MCF 10A (cell line): ENCODE measurements at regions not wholly inside any gene's neighbourhood (a gene's known extent, or its start where the extent isn't known, plus 50 kb on each side); places are given as distances from the start of the nearest gene placed in this dataset.

Experiments used
- BruUV-seq: library from RNA; stranded (reverse); fragments of 400-500 nt; replicated peaks from 2 replicates; lab custom pipeline; 2021; lab: Mats Ljungman, UMichigan
- CTCF ChIA-PET: fragments of 300-600 bp; sonication (Branson Sonifier 250); formaldehyde crosslinking; extraction: SDS; loops from one replicate; lab custom pipeline; 2021; ENCODE audit warnings: antibody characterized with exemption, inconsistent platforms; lab: Yijun Ruan, JAX
- POLR2A ChIA-PET: fragments of 300-600, 350-650 bp; sonication (Branson Sonifier 250); formaldehyde crosslinking; extraction: SDS; loops from one replicate; lab custom pipeline; 2020; ENCODE audit warnings: antibody characterized with exemption, inconsistent platforms; lab: Yijun Ruan, JAX
- DNase-seq: peaks from one replicate; pipeline ENCODE4 v3.0.0-alpha.2; 2018; ENCODE audit not compliant: unreplicated experiment
- H3K27ac Mint-ChIP-seq: one replicate; pipeline ENCODE4 v1.8.0; 2022; ENCODE audit warnings: mild to moderate bottlenecking, low read depth, mixed read lengths; ENCODE audit not compliant: unreplicated experiment
- H3K27me3 Mint-ChIP-seq: one replicate; pipeline ENCODE4 v1.8.0; 2022; ENCODE audit warnings: mixed read lengths; ENCODE audit not compliant: insufficient read depth, unreplicated experiment
- H3K36me3 Mint-ChIP-seq: one replicate; pipeline ENCODE4 v1.8.0; 2022; ENCODE audit warnings: mild to moderate bottlenecking, moderate library complexity, mixed read lengths; ENCODE audit not compliant: insufficient read depth, unreplicated experiment
- H3K4me1 Mint-ChIP-seq: one replicate; pipeline ENCODE4 v1.8.0; 2022; ENCODE audit warnings: mixed read lengths; ENCODE audit not compliant: insufficient read depth, unreplicated experiment
- H3K4me3 Mint-ChIP-seq: one replicate; pipeline ENCODE4 v1.8.0; 2022; ENCODE audit warnings: mild to moderate bottlenecking, moderate library complexity, mixed read lengths; ENCODE audit not compliant: unreplicated experiment
- H3K9me3 Mint-ChIP-seq: one replicate; pipeline ENCODE4 v1.8.0; 2022; ENCODE audit warnings: mixed read lengths; ENCODE audit not compliant: unreplicated experiment
- intact Hi-C: fragments of 100-400 bp; cut with micrococcal nuclease; formaldehyde crosslinking; loops from 2 replicates; pipeline ENCODE4 v1.14.1; 2022
- TF ChIP-seq, protein P1 (sequence below): fragments of 200-600 bp; IDR thresholded peaks from one replicate; pipeline ENCODE4 v1.8.0; 2022; ENCODE audit warnings: antibody characterized with exemption, mild to moderate bottlenecking; ENCODE audit not compliant: unreplicated experiment

DNA sequence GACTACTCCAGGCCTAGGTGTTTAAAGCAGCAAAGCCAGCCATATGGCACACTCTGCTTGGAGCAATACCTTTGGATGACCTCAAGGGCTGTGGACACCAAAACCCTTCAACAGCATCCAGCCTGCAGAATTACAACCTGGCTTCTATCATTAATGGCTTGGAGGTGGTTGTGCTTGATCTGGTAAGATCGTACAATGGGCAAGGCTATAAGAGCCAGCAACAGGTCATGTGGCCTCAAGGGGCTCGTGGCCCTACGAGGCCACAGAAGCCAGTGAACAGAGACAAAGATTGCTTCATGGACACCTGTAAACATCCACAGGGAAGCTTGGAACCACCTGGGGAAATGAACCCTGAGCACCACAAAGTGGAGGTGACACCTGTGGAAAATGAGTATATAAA, 657.3 kb downstream of the BCL11B start:
- H3K9me3 Mint-ChIP-seq = no peaks in the 10 kb centered on the region
- no TSS peak for BruUV-seq
- intact Hi-C loops = no loop called here
- H3K36me3 Mint-ChIP-seq = no peaks in the 10 kb centered on the region
- ChIA-PET POLR2A (interaction anchor here (0.6 kb wide), 1 partner anchor 91 kb away, joined by 4 read pairs; no protein-coding TSS in a partner anchor), CTCF (no interaction called here)
- no peaks in the 10 kb centered on the region for H3K4me1 Mint-ChIP-seq
- no peak overlapping the region for H3K27ac Mint-ChIP-seq
- no peaks in the 10 kb centered on the region for H3K27me3 Mint-ChIP-seq
- TF ChIP-seq, protein P1, sequence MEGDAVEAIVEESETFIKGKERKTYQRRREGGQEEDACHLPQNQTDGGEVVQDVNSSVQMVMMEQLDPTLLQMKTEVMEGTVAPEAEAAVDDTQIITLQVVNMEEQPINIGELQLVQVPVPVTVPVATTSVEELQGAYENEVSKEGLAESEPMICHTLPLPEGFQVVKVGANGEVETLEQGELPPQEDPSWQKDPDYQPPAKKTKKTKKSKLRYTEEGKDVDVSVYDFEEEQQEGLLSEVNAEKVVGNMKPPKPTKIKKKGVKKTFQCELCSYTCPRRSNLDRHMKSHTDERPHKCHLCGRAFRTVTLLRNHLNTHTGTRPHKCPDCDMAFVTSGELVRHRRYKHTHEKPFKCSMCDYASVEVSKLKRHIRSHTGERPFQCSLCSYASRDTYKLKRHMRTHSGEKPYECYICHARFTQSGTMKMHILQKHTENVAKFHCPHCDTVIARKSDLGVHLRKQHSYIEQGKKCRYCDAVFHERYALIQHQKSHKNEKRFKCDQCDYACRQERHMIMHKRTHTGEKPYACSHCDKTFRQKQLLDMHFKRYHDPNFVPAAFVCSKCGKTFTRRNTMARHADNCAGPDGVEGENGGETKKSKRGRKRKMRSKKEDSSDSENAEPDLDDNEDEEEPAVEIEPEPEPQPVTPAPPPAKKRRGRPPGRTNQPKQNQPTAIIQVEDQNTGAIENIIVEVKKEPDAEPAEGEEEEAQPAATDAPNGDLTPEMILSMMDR = no peak
- H3K4me3 Mint-ChIP-seq = no peak overlapping the region
- DNase-seq = no peak

DNA sequence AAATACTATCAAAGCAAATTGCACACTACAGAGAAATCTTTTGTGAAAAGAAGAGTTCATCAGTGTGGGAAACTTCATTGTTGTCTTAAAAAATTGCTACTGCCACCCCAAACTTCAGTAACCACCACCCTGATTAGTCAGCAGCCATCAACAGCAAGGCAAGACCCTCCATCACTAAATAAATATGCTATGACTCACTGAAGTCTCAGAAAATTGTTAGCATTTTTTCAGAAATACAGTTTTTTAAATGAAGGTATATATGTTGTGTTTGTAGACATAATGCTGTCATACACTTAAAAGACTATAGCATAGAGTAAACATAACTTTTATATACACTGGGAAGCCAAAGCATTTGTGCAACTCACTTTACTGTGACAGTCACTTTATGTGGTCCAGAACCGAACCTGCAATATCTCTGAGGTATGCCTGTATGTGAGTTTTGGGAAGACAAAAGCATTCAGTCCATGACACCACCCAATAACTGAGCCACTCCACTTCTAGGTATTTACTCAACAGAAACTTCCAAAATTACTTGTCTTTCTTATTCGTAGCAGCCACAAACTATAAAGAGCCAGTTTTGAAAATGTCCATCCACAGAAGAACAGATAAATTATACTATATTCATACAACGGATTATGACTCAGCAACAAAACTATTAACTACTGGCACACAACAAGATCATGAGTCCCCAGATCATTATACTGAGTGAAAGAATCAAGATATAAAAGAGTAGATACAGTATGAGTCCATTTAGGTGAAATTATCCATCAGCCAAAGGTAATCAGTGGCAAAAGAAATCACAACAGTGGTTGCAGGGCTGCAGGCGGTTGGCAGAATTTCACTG, 649.6 kb downstream of the BCL11B start:
- peaks cover under 1% of the 10 kb centered on the region for H3K9me3 Mint-ChIP-seq
- H3K27ac Mint-ChIP-seq = no peak overlapping the region
- intact Hi-C loops = no loop called here
- CTCF ChIA-PET = no interaction called here
- DNase-seq = no peak
- H3K4me3 Mint-ChIP-seq = no peak overlapping the region
- POLR2A ChIA-PET = no interaction called here
- no peaks in the 10 kb centered on the region for H3K4me1 Mint-ChIP-seq
- BruUV-seq = no TSS peak
- no peaks in the 10 kb centered on the region for H3K27me3 Mint-ChIP-seq
- TF ChIP-seq, protein P1 = no peak
- H3K36me3 Mint-ChIP-seq = no peaks in the 10 kb centered on the region

DNA sequence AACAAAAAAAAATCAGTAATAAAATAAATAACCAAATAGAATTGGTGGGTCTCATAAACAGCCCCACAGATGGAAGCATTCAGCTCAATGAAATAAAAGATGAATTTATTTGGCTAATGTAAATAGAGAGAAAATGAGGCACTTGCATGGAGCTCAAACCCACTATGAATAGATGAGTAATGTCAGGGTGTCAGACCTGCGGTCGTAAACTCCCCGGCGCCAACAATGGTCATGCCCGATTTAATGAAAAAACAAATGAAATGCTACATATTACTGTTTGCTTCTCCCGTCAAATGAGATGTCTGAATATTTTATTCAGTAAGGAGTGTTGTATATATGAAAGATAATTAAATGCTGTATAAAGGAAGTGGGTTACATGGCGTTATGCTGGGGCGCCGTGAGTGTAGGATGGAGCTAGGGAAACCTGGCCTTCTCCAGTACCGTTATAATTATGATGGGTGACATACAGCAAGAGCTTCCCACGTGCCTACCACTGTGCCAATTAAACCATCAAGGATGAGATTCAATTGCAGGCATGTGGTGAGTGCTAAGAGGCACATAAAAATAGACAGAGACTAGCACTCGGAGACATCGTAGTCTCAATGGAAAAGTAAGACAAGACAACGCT, 648.1 kb downstream of the BCL11B start:
- Mint-ChIP-seq H3K4me3 (no peak overlapping the region), H3K36me3 (no peaks in the 10 kb centered on the region), H3K4me1 (no peaks in the 10 kb centered on the region), H3K9me3 (peaks cover 8% of the 10 kb centered on the region), H3K27ac (no peak overlapping the region), H3K27me3 (no peaks in the 10 kb centered on the region)
- POLR2A ChIA-PET = no interaction called here
- BruUV-seq = no TSS peak
- TF ChIP-seq, protein P1 = no peak
- CTCF ChIA-PET = interaction anchor here (0.9 kb wide), 1 partner anchor 771 kb away, joined by 3 read pairs; no protein-coding TSS in a partner anchor
- DNase-seq = no peak
- intact Hi-C loops = no loop called here

DNA sequence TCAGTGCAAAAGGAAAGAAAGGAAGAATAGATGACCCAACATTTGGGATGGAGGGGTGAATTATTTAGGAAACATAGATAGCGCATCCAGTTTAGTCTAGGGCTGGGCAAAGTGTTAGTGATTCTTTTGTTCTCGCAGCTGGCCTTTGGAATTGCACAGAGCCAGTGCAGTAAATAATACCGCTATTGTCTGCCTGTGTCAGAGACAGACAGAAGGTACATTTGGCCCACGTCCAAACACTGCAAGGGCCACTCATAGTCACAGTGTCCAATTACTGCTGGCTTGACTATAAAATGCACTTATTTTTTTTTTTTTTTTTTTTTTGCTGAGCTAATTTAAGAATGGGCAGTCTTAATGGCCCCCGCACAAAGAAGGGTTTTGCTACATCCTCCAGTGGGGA, 638.6 kb downstream of the BCL11B start:
- peak; percentile 9 for DNase-seq
- TF ChIP-seq, protein P1 = no peak
- Mint-ChIP-seq H3K27me3 (no peaks in the 10 kb centered on the region), H3K9me3 (no peaks in the 10 kb centered on the region), H3K27ac (no peak overlapping the region), H3K4me1 (no peaks in the 10 kb centered on the region), H3K36me3 (no peaks in the 10 kb centered on the region), H3K4me3 (no peak overlapping the region)
- ChIA-PET POLR2A (no interaction called here), CTCF (interaction anchor here (1.0 kb wide), 1 partner anchor 13 kb away, joined by 3 read pairs; no protein-coding TSS in a partner anchor)
- intact Hi-C loops = no loop called here
- no TSS peak for BruUV-seq
